ENCODE measurements at regions not wholly inside any gene's neighbourhood (a gene's known extent, or its start where the extent isn't known, plus 50 kb on each side); places are given as distances from the start of the nearest gene placed in this dataset.

DNA sequence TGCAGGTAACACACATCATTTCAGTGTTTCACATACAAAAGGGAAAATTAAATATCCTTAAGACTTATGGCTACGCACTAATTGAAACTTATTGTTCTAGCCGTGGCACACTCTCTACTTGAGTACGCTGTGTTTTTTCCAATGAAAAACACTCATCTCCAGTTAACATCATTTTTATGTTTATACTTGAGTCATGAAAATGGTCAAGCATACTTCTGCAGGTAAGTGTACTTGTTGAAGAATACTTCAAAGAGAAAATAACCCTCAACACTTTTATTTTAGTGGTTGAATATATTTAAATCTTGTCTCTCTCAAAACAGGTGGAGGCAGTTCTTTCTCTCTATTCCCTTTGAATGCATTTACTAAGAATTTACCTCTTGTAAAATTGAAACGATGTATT is 538.7 kb upstream of the PCDH7 start:
- TF ChIP-seq EZH2 (IDR thresholded peaks at IDR 0.05; ENCODE audit: insufficient read depth, poor library complexity, severe bottlenecking) = no peak
- no peak for TF ChIP-seq EZH2phosphoT487 (IDR thresholded peaks at IDR 0.05; ENCODE audit: insufficient read depth, low read depth)
